Suprapubic skin (tissue), 4 donors: ENCODE measurements at regions not wholly inside any gene's neighbourhood (a gene's known extent, or its start where the extent isn't known, plus 50 kb on each side); places are given as distances from the start of the nearest gene placed in this dataset.

Source experiments
- DNase-seq, 2 donors: peaks; one replicate each; pipeline ENCODE4 v3.0.0-alpha.2; 2019; ENCODE audit warnings: low spot score in 2 of 2
- H3K27ac ChIP-seq: fragments of 200-600 bp; sonication (generic); one replicate; pipeline ENCODE4 v1.5.1; 2019
- H3K27me3 ChIP-seq: fragments of 200-600 bp; sonication (generic); one replicate; pipeline ENCODE4 v1.5.1; 2019
- H3K36me3 ChIP-seq: fragments of 200-600 bp; sonication (generic); one replicate; pipeline ENCODE4 v1.5.1; 2019
- H3K4me1 ChIP-seq: fragments of 200-600 bp; sonication (generic); one replicate; pipeline ENCODE4 v1.5.1; 2019
- H3K4me3 ChIP-seq: fragments of 200-600 bp; sonication (generic); one replicate; pipeline ENCODE4 v1.5.1; 2019; ENCODE audit warnings: mild to moderate bottlenecking
- H3K9me3 ChIP-seq: fragments of 200-600 bp; sonication (generic); one replicate; pipeline ENCODE4 v1.5.1; 2019
- CTCF ChIP-seq, 2 donors: fragments of 200-600 bp in 1 of 2; fragments of 450-650 bp in 1 of 2; sonication (generic) in 1 of 2; IDR thresholded peaks; one replicate each; pipeline ENCODE4 v1.5.1; 2016 to 2019; ENCODE audit warnings: antibody characterized with exemption in 2 of 2, mild to moderate bottlenecking in 1 of 2, moderate library complexity in 1 of 2
- EP300 ChIP-seq: sonication (generic); formaldehyde crosslinking; IDR thresholded peaks from one replicate; pipeline ENCODE4 v1.6.1; 2017; ENCODE audit warnings: antibody characterized with exemption
- POLR2A ChIP-seq, 2 donors: fragments of 450-650 bp; IDR thresholded peaks; one replicate each; pipeline ENCODE4 v1.6.1; 2017; ENCODE audit warnings: antibody characterized with exemption in 2 of 2, mild to moderate bottlenecking in 2 of 2, moderate library complexity in 2 of 2
- POLR2AphosphoS5 ChIP-seq, 3 donors: sonication (generic); formaldehyde crosslinking; IDR thresholded peaks; one replicate each; pipeline ENCODE4 v1.6.1; 2017; ENCODE audit warnings: antibody characterized with exemption in 3 of 3
- WGBS: methylation state at CpG from one replicate; pipeline ENCODE4 v1.1.5; 2018; 5-methylcytosine and 5-hydroxymethylcytosine counted together

GRCh38 chr1:5686925-5687706 is 305.1 kb downstream of the NPHP4 start:
- no peaks in the 10 kb centered on the region for H3K9me3 ChIP-seq
- no peak overlapping the region for H3K4me3 ChIP-seq
- 94% methylated on average over 12 of the region's 12 CpGs for WGBS
- H3K4me1 ChIP-seq: peaks cover 4% of the 10 kb centered on the region
- H3K27ac ChIP-seq: no peak overlapping the region
- H3K27me3 ChIP-seq: peaks cover 3% of the 10 kb centered on the region
- DNase-seq: no peak
- no peak for TF ChIP-seq CTCF (IDR thresholded peaks at IDR 0.05)
- no peak for TF ChIP-seq POLR2A (IDR thresholded peaks at IDR 0.05)
- TF ChIP-seq EP300: no peak
- TF ChIP-seq POLR2AphosphoS5 (IDR thresholded peaks at IDR 0.05): no peak
- no peaks in the 10 kb centered on the region for H3K36me3 ChIP-seq

GRCh38 chr1:5686195-5686594 is 306.0 kb downstream of the NPHP4 start:
- no peaks in the 10 kb centered on the region for H3K9me3 ChIP-seq
- peaks cover 13% of the 10 kb centered on the region for H3K4me1 ChIP-seq
- no peak for TF ChIP-seq EP300
- TF ChIP-seq CTCF (IDR thresholded peaks at IDR 0.05): no peak
- no peaks in the 10 kb centered on the region for H3K36me3 ChIP-seq
- no peak overlapping the region for H3K4me3 ChIP-seq
- no peak overlapping the region for H3K27ac ChIP-seq
- DNase-seq: no peak
- H3K27me3 ChIP-seq: peaks cover 3% of the 10 kb centered on the region
- WGBS: 86% methylated on average over 1 of the region's 1 CpG

GRCh38 chr1:5685446-5686040 is 306.7 kb downstream of the NPHP4 start:
- H3K4me3 ChIP-seq: no peak overlapping the region
- no peaks in the 10 kb centered on the region for H3K9me3 ChIP-seq
- TF ChIP-seq POLR2A (IDR thresholded peaks at IDR 0.05) (no peak), EP300 (no peak), POLR2AphosphoS5 (IDR thresholded peaks at IDR 0.05) (no peak), CTCF (IDR thresholded peaks at IDR 0.05) (no peak)
- peaks cover 1% of the 10 kb centered on the region for H3K27me3 ChIP-seq
- 47% methylated on average over 10 of the region's 10 CpGs for WGBS
- H3K27ac ChIP-seq: no peak overlapping the region
- H3K4me1 ChIP-seq: peaks cover 19% of the 10 kb centered on the region
- no peak for DNase-seq
- H3K36me3 ChIP-seq: no peaks in the 10 kb centered on the region

DNA sequence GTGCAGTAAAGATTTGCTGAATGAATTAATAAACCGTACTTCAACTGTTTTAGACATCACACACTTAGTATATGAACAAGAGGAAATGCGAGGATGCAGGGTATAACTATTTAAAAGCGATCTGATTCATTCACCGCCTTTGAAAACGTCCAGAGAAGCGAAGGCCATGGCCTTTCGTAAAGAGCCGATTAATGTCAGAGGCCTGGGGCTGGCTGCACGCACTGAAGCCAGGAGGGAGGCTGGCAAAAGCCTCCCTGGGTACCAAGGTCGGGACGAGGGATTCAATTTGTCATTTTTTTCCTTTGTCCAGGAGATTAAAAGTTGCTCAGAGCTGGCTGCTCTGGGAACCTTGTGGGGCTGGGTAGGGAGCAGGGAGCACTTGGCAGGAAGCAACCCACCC is 307.4 kb downstream of the NPHP4 start:
- H3K4me3 ChIP-seq: no peak overlapping the region
- H3K27ac ChIP-seq: no peak overlapping the region
- no peaks in the 10 kb centered on the region for H3K27me3 ChIP-seq
- 80% methylated on average over 11 of the region's 11 CpGs for WGBS
- H3K4me1 ChIP-seq: peaks cover 27% of the 10 kb centered on the region
- no peaks in the 10 kb centered on the region for H3K36me3 ChIP-seq
- no peak for DNase-seq
- no peak for TF ChIP-seq CTCF (IDR thresholded peaks at IDR 0.05)
- TF ChIP-seq POLR2AphosphoS5 (IDR thresholded peaks at IDR 0.05): no peak
- no peak for TF ChIP-seq EP300
- no peak for TF ChIP-seq POLR2A (IDR thresholded peaks at IDR 0.05)
- no peaks in the 10 kb centered on the region for H3K9me3 ChIP-seq

DNA sequence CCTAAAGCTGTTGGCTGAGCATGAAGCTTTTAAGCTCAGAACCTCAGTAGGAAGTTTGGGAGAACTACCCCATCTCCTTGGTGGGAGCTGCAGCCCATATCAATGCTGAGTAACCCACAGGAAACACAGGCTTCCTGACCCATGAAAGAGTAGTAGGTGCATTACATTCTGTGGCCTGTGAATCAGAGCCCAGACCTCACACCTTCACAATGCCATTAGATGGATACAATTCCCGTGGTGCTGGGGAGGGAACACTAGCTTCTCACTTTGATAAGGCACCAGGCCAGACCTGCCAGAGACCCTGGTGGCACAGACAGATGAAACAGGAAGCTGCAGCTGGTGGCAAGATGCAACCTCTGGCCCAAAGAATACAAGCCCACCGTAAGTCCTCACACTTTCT is 308.8 kb downstream of the NPHP4 start:
- Histone ChIP-seq H3K4me1 (peaks cover 27% of the 10 kb centered on the region), H3K27me3 (no peaks in the 10 kb centered on the region), H3K36me3 (no peaks in the 10 kb centered on the region), H3K9me3 (no peaks in the 10 kb centered on the region), H3K4me3 (no peak overlapping the region), H3K27ac (no peak overlapping the region)
- 64% methylated on average over 2 of the region's 2 CpGs for WGBS
- no peak for TF ChIP-seq POLR2A (IDR thresholded peaks at IDR 0.05)
- no peak for TF ChIP-seq POLR2AphosphoS5 (IDR thresholded peaks at IDR 0.05)
- no peak for TF ChIP-seq EP300
- TF ChIP-seq CTCF (IDR thresholded peaks at IDR 0.05): no peak
- no peak for DNase-seq
